C4-2B (cell line): ENCODE measurements at regions not wholly inside any gene's neighbourhood (a gene's known extent, or its start where the extent isn't known, plus 50 kb on each side); places are given as distances from the start of the nearest gene placed in this dataset.
A peak's percentile ranks its signal among the peaks of the same experiment; 100 is the strongest.

ENCODE experiments used
- H3K27ac ChIP-seq: fragments of 450-650 bp; 2 replicates; pipeline ENCODE4 v1.5.1; 2017
- ZFX ChIP-seq: fragments of 450-650 bp; IDR thresholded peaks from 2 replicates; pipeline ENCODE4 v1.6.1; 2017
- TF ChIP-seq, protein P1 (sequence below): fragments of 450-650 bp; conservative IDR thresholded peaks from 2 replicates; pipeline ENCODE4 v1.5.1; 2017; ENCODE audit warnings: mild to moderate bottlenecking

DNA sequence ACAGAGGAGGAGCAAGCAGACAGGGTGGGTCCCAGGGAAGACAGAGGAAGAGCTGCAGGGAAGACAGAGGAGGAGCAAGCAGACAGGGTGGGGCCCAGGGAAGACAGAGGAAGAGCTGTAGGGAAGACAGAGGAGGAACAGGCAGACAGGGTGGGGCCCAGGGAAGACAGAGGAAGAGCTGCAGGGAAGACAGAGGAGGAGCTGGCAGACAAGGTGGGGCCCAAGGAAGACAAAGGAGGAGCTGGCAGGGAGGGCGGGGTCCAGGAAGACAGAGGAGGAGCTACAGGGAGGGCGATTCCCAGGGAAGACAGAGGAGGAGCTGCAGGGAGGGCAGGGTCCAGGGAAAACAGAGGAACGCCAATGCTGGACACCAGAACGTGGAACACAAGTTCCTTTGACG is 66.5 kb downstream of the PLXNA1 start:
- TF ChIP-seq, protein P1, sequence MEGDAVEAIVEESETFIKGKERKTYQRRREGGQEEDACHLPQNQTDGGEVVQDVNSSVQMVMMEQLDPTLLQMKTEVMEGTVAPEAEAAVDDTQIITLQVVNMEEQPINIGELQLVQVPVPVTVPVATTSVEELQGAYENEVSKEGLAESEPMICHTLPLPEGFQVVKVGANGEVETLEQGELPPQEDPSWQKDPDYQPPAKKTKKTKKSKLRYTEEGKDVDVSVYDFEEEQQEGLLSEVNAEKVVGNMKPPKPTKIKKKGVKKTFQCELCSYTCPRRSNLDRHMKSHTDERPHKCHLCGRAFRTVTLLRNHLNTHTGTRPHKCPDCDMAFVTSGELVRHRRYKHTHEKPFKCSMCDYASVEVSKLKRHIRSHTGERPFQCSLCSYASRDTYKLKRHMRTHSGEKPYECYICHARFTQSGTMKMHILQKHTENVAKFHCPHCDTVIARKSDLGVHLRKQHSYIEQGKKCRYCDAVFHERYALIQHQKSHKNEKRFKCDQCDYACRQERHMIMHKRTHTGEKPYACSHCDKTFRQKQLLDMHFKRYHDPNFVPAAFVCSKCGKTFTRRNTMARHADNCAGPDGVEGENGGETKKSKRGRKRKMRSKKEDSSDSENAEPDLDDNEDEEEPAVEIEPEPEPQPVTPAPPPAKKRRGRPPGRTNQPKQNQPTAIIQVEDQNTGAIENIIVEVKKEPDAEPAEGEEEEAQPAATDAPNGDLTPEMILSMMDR: no peak
- no peak for TF ChIP-seq ZFX

DNA sequence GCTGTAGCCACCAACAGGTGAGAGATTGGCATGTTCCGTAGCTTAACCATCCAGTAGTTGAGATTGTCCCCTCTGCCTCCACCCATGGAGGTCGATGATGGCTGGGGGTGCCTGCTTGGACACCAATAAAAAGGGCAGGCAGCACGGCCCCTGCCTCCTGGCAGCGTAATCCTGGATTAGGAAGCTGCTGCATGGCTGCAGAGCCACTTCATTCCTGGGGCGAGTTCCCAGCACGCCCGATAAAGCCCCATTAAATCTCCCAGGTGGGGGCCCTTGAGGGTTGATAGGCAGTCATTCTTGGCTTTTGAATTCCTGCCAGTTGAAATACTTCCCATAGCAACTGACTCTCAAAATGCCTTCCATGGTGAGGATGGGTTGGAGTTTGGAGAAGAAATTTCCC is 67.8 kb downstream of the PLXNA1 start:
- no peak overlapping the region for H3K27ac ChIP-seq
- TF ChIP-seq, protein P1: no peak
- no peak for TF ChIP-seq ZFX

More for the DNA sequence above, 66.5 kb downstream of the PLXNA1 start:
- H3K27ac ChIP-seq: no peak overlapping the region

DNA sequence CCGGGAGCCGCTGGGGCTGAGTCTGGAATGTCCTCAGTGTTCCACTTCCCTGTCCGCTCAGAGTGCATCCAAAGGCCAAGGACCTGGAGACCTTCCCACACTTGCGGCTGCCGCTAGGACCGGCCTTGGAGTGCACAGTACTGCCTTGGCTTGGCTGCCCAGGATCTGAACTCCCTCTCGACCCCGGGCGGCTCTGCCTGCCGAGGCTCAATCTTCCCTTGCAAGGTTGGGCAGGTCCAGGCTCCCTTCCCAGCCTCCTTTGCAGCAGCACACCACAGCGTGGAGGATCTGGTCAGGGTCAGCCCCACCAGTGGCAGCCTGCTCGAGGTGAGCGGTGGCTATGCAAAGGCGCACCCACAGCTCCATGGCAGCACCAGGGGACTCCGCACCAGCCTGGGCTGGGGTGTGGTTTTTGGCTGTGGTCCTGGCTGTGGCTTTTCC is 69.2 kb downstream of the PLXNA1 start:
- H3K27ac ChIP-seq: peak overlapping the region; percentile 3; the same call in 1 of the 2 replicates
- TF ChIP-seq, protein P1: no peak
- no peak for TF ChIP-seq ZFX

DNA sequence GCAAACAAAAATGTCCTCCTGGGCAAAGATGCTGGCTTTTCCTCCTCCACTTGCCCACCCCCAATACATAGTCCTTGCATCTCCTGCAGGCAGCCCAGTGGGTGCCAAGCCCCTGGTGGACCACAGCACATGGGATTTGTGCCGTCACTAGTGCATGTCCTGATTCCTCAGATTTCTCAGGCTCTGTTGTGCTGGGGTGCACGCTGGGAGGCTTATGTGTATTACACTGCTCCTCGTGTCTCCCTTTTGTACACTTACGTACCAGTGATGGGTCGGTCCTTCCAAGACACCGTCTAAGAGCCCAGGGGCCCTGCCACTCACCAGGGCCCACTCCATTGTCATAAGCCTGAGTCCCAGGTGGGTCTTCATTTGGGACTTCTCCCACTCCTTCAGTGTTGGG is 70.1 kb downstream of the PLXNA1 start:
- no peak overlapping the region for H3K27ac ChIP-seq

DNA sequence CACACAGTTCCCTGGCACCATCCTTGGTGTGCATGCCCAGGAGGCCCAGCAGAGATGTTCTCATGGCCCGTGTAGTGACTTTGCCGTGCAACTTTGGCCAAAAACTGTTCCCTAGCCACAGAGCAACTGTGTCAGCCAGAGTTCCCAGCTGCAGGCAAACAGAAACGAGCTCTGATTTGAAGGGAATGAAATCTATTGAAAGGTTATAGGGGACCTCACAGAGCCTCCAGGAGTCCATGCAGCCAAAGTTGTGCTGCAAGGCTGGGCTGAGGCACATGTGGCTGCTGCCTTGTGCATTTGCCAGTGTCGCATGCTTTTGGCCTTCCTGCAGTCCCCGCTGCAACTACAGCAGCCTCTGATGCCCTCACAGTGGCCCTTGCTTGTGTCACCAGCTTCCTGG is 70.5 kb downstream of the PLXNA1 start:
- no peak overlapping the region for H3K27ac ChIP-seq
- no peak for TF ChIP-seq ZFX
- TF ChIP-seq, protein P1: no peak

More for the DNA sequence above, 70.1 kb downstream of the PLXNA1 start:
- TF ChIP-seq ZFX: no peak
- TF ChIP-seq, protein P1: no peak

DNA sequence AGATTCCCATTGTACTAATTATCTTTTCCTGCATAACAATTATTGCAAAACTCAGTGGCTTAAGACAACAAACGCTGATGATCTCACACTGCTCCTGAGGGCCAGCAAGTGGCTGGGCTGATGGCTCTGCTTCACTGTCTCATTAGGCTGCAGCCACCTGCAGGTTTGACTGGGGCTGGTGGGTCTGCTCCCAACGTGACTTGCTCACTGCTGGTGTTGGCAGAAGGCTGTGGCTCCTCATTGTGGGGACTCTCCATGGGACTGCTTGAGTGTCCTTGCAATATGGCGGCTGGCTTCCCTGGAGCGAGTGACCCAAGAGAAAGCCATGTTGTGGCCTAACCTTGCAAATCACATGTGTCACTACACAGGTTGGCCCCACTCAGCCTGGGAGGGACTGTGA is 71.1 kb downstream of the PLXNA1 start:
- no peak overlapping the region for H3K27ac ChIP-seq
- TF ChIP-seq ZFX: no peak
- TF ChIP-seq, protein P1: no peak

DNA sequence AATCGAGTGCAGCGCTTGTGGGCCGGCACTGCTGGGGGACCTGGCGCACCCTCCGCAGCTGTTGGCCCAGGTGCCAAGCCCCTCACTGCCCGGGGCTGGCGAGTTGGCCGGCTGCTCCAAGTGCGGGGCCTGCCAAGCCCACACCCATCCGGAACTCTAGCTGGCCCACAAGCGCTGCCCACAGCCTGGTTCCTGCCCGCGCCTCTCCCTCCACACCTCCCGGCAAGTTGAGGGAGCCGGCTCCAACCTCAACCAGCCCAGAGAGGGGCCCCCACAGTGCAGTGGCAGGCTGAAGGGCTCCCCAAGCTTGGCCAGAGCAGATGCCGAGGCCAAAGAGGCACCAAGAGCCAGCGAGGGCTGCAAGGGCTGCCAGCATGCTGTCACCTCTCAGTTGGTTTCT is 73.4 kb downstream of the PLXNA1 start:
- TF ChIP-seq ZFX: no peak
- TF ChIP-seq, protein P1: no peak
- H3K27ac ChIP-seq: no peak overlapping the region
